IMR-90 (cell line): ENCODE measurements at regions not wholly inside any gene's neighbourhood (a gene's known extent, or its start where the extent isn't known, plus 50 kb on each side); places are given as distances from the start of the nearest gene placed in this dataset.

Source experiments
- ATAC-seq: fragments of 200-7000 bp; cut with Tn5 transposase; 2 replicates; pipeline ENCODE4 v1.9.1; 2020; ENCODE audit warnings: low read depth, mild to moderate bottlenecking, moderate library complexity
- BruUV-seq: library from RNA; stranded (reverse); fragments of 400-500 nt; replicated peaks from 2 replicates; lab custom pipeline; 2021; lab: Mats Ljungman, UMichigan
- CTCF ChIA-PET: fragments of 300-600 bp; formaldehyde crosslinking; extraction: SDS; loops from one replicate; lab custom pipeline; 2021; ENCODE audit warnings: antibody characterized with exemption; lab: Yijun Ruan, JAX
- POLR2A ChIA-PET: fragments of 300-600 bp; sonication (Branson Sonifier 250); formaldehyde crosslinking; loops from one replicate; lab custom pipeline; 2022; ENCODE audit warnings: antibody characterized with exemption; ENCODE audit not compliant: unreplicated experiment; lab: Charles Lee
- DNase-seq: peaks from one replicate; pipeline ENCODE4 v3.0.0; 2013
- H2AFZ ChIP-seq: replicated peaks from 2 replicates; pipeline ENCODE3; 2013; ENCODE audit warnings: low read length, mild to moderate bottlenecking; ENCODE audit not compliant: poor library complexity
- H2AK5ac ChIP-seq: 2 replicates; pipeline ENCODE4 v1.6.1; 2013; ENCODE audit warnings: low read depth, low read length, inconsistent platforms
- H2AK9ac ChIP-seq: replicated peaks from 2 replicates; pipeline ENCODE3; 2013; ENCODE audit warnings: mild to moderate bottlenecking, low read depth, low read length, moderate library complexity; ENCODE audit not compliant: poor library complexity
- H2BK120ac ChIP-seq: 2 replicates; pipeline ENCODE4 v1.6.1; 2013; ENCODE audit warnings: low read depth, low read length, inconsistent platforms
- H2BK15ac ChIP-seq: 3 replicates; pipeline ENCODE4 v1.6.1; 2013; ENCODE audit warnings: low read depth, low read length, inconsistent platforms
- H2BK20ac ChIP-seq: 2 replicates; pipeline ENCODE4 v1.6.1; 2013; ENCODE audit warnings: low read depth, mild to moderate bottlenecking, inconsistent platforms, low read length, moderate library complexity
- H2BK5ac ChIP-seq: 2 replicates; pipeline ENCODE4 v1.6.1; 2013; ENCODE audit warnings: mild to moderate bottlenecking, low read depth, low read length, inconsistent platforms; ENCODE audit not compliant: poor library complexity, severe bottlenecking
- H3K14ac ChIP-seq: replicated peaks from 2 replicates; pipeline ENCODE4 v1.6.1; 2013; ENCODE audit warnings: low read depth, low read length, inconsistent platforms
- H3K18ac ChIP-seq: 2 replicates; pipeline ENCODE4 v1.6.1; 2013; ENCODE audit warnings: low read depth, low read length, control low read depth
- H3K23ac ChIP-seq: 2 replicates; pipeline ENCODE4 v1.6.1; 2013; ENCODE audit warnings: low read depth, low read length, inconsistent platforms
- H3K27ac ChIP-seq: 2 replicates; pipeline ENCODE4 v1.5.1; 2013; ENCODE audit warnings: mild to moderate bottlenecking, control low read depth, low read length; ENCODE audit not compliant: insufficient read depth
- H3K27me3 ChIP-seq: 2 replicates; pipeline ENCODE4 v1.6.1; 2013; ENCODE audit warnings: low read length; ENCODE audit not compliant: control insufficient read depth, insufficient read depth
- H3K36me3 ChIP-seq: 2 replicates; pipeline ENCODE4 v1.6.1; 2013; ENCODE audit warnings: low read length, mixed read lengths; ENCODE audit not compliant: control insufficient read depth, insufficient read depth
- H3K4ac ChIP-seq: 2 replicates; pipeline ENCODE4 v1.6.1; 2013; ENCODE audit warnings: low read depth, low read length, inconsistent platforms
- H3K4me1 ChIP-seq: 2 replicates; pipeline ENCODE4 v1.6.1; 2013; ENCODE audit warnings: low read length, mixed read lengths; ENCODE audit not compliant: control insufficient read depth, insufficient read depth
- H3K4me2 ChIP-seq: 2 replicates; pipeline ENCODE4 v1.6.1; 2013; ENCODE audit warnings: low read depth, mild to moderate bottlenecking, control low read depth, low read length, moderate library complexity
- H3K4me3 ChIP-seq: 2 replicates; pipeline ENCODE4 v1.5.1; 2013; ENCODE audit warnings: low read depth, mild to moderate bottlenecking, control low read depth, low read length, moderate library complexity; ENCODE audit not compliant: insufficient read depth
- H3K56ac ChIP-seq: 2 replicates; pipeline ENCODE4 v1.6.1; 2013; ENCODE audit warnings: low read length, inconsistent platforms; ENCODE audit not compliant: insufficient read depth; ENCODE audit errors: extremely low read depth
- H3K79me1 ChIP-seq, 2 experiments: 2 replicates each; pipeline ENCODE4 v1.6.1; 2013; ENCODE audit warnings: low read length in 2 of 2, inconsistent platforms in 1 of 2, low read depth in 1 of 2
- H3K9ac ChIP-seq: 2 replicates; pipeline ENCODE4 v1.6.1; 2013; ENCODE audit warnings: low read depth, low read length, control low read depth
- H3K9me1 ChIP-seq: 2 replicates; pipeline ENCODE4 v1.6.1; 2013; ENCODE audit warnings: low read length, inconsistent platforms; ENCODE audit not compliant: insufficient read depth
- H3K9me3 ChIP-seq: 2 replicates; pipeline ENCODE4 v1.6.1; 2013; ENCODE audit warnings: low read length; ENCODE audit not compliant: control insufficient read depth, insufficient read depth
- H4K20me1 ChIP-seq: 2 replicates; pipeline ENCODE4 v1.6.1; 2013; ENCODE audit warnings: low read length, inconsistent platforms; ENCODE audit not compliant: insufficient read depth
- H4K5ac ChIP-seq: 2 replicates; pipeline ENCODE4 v1.6.1; 2013; ENCODE audit warnings: mild to moderate bottlenecking, low read depth, low read length, control low read depth
- H4K8ac ChIP-seq, 2 experiments: 2 replicates each; pipeline ENCODE4 v1.6.1; 2013; ENCODE audit warnings: low read depth in 2 of 2, low read length in 2 of 2, control low read depth in 1 of 2, inconsistent platforms in 1 of 2
- H4K91ac ChIP-seq: 2 replicates; pipeline ENCODE4 v1.6.1; 2013; ENCODE audit warnings: low read depth, low read length, inconsistent platforms; ENCODE audit not compliant: insufficient read depth
- BHLHE40 ChIP-seq: fragments of 150-350 bp; IDR thresholded peaks from 2 replicates; pipeline ENCODE4 v1.6.1; 2016; ENCODE audit warnings: mild to moderate bottlenecking, low read depth, low read length
- ELK1 ChIP-seq: fragments of 150-350 bp; IDR thresholded peaks from 2 replicates; pipeline ENCODE4 v1.6.1; 2016; ENCODE audit warnings: low read depth, mild to moderate bottlenecking, low read length, moderate library complexity, borderline replicate concordance
- MXI1 ChIP-seq: IDR thresholded peaks from 2 replicates; pipeline ENCODE4 v1.6.1; 2012; ENCODE audit warnings: low read depth, mild to moderate bottlenecking, low read length, moderate library complexity, borderline replicate concordance
- NFE2L2 ChIP-seq: fragments of 150-350 bp; IDR thresholded peaks from 2 replicates; pipeline ENCODE4 v1.6.1; 2016; ENCODE audit warnings: low read depth, mild to moderate bottlenecking, low read length
- RCOR1 ChIP-seq: IDR thresholded peaks from 2 replicates; pipeline ENCODE4 v1.6.1; 2012; ENCODE audit warnings: mild to moderate bottlenecking, low read length, improper control_type of control experiment; ENCODE audit not compliant: insufficient replicate concordance
- RFX5 ChIP-seq: IDR thresholded peaks from 2 replicates; pipeline ENCODE4 v1.8.0; 2012; ENCODE audit warnings: low read depth, mild to moderate bottlenecking, low read length, moderate library complexity
- USF2 ChIP-seq: fragments of 150-350 bp; IDR thresholded peaks from 2 replicates; pipeline ENCODE4 v1.6.1; 2017; ENCODE audit warnings: mild to moderate bottlenecking, antibody characterized with exemption, low read length, low read depth
- WGBS, 2 experiments: methylation state at CpG; one replicate each; pipeline versions ENCODE4 v1.1.5 to v1.1.7; 2013; ENCODE audit warnings: missing lambda C conversion rate in 2 of 2; ENCODE audit not compliant: insufficient read length in 1 of 2; ENCODE audit errors: extremely low coverage in 2 of 2; 5-methylcytosine and 5-hydroxymethylcytosine counted together
- dilution Hi-C: fragments of 300-500 bp; cut with HindIII; formaldehyde crosslinking; loops from one replicate; pipeline ENCODE4 v1.14.3; 2018; ENCODE audit warnings: low sequenced_read_pairs; ENCODE audit not compliant: unreplicated experiment
- in situ Hi-C: fragments of 300-500 bp; cut with MboI; formaldehyde crosslinking; loops from 3 replicates; pipeline ENCODE4 v1.14.3; 2019; ENCODE audit warnings: low sequenced_read_pairs, inconsistent platforms, mixed read lengths
- intact Hi-C: fragments of 100-400 bp; cut with micrococcal nuclease; formaldehyde crosslinking; loops from 2 replicates; pipeline ENCODE4 v1.10.0; 2022

GRCh38 chr9:14440062-14440461, 126.1 kb upstream of the NFIB start:
- Histone ChIP-seq H3K56ac (no peak overlapping the region), H3K18ac (no peak overlapping the region), H2AK5ac (no peak overlapping the region), H3K23ac (no peak overlapping the region), H2BK20ac (no peak overlapping the region), H2AFZ (no peak overlapping the region), H4K91ac (no peak overlapping the region), H4K5ac (no peak overlapping the region), H3K14ac (no peak overlapping the region), H3K4me2 (no peak overlapping the region), H3K27me3 (peaks cover 20% of the 10 kb centered on the region), H4K8ac (no peak overlapping the region), H3K4ac (no peak overlapping the region), H3K79me1 (no peaks in the 10 kb centered on the region), H2BK5ac (no peak overlapping the region), H3K9me3 (no peaks in the 10 kb centered on the region), H3K4me3 (no peak overlapping the region), H3K9ac (no peak overlapping the region), H2AK9ac (no peak overlapping the region), H3K9me1 (no peaks in the 10 kb centered on the region), H3K27ac (no peak overlapping the region), H3K36me3 (no peaks in the 10 kb centered on the region), H3K4me1 (peaks cover 7% of the 10 kb centered on the region; the same call in 1 of the 2 replicates), H2BK120ac (no peak overlapping the region), H2BK15ac (no peak overlapping the region), H4K20me1 (no peaks in the 10 kb centered on the region)
- POLR2A ChIA-PET, result no interaction called here
- DNase-seq (no peak), ATAC-seq (no peak)
- dilution Hi-C loops, result loop anchor here (25.0 kb wide), 1 partner anchor 1003 kb away; no protein-coding TSS in a partner anchor
- CTCF ChIA-PET, result interaction anchor here (0.7 kb wide), 1 partner anchor 11 kb away, joined by 3 read pairs; no protein-coding TSS in a partner anchor
- WGBS, 2 experiments, result no CpG with 5 or more reads among the region's 4 CpGs
- TF ChIP-seq MXI1, result no peak
- no peak for TF ChIP-seq BHLHE40
- no peak for TF ChIP-seq RCOR1
- no peak for TF ChIP-seq ELK1
- TF ChIP-seq NFE2L2, result no peak
- TF ChIP-seq USF2, result no peak
- no peak for TF ChIP-seq RFX5
- no TSS peak for BruUV-seq
- in situ Hi-C loops, result loop anchor here (25.0 kb wide), 1 partner anchor 1403 kb away; no protein-coding TSS in a partner anchor
- intact Hi-C loops, result loop anchor here (5.0 kb wide), 1 partner anchor 327 kb away; no protein-coding TSS in a partner anchor
